HG03520 (cell line): ENCODE measurements at regions not wholly inside any gene's neighbourhood (a gene's known extent, or its start where the extent isn't known, plus 50 kb on each side); places are given as distances from the start of the nearest gene placed in this dataset.

Experiments used
- ATAC-seq: cut with Tn5 transposase; IDR thresholded peaks from one replicate; pipeline ENCODE4 v1.9.1; 2021; ENCODE audit warnings: mild to moderate bottlenecking, moderate library complexity; ENCODE audit not compliant: unreplicated experiment

DNA sequence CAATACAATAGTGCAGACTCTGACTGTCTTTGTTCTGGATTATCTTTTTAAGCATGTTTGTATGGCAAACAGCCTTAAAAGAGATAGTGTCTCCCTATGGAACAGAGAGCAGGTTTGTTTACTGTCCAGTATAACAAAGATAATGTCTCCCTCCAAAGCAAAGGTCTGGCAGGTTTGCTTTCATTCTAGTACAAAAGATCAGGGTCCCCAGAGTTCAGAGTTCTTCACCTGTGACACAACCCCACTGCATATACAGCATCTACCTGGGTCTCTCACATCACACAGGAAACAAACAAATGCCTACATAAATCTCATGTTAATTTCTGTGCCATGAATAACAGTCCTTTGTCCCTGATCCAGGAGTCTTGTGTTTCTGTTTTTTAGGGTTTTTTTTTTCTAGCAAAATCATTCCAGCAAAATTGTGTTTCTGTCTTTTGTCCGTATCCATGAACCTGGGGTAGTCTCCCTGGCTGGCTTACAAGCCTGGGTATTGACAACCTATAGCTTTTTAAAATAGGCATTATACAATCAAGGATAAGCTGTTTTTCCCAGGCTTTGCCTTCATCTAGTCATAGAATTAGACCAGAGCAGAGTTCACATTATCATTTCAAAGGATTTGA is 89.4 kb upstream of the PTBP2 start:
- ATAC-seq, result no peak

DNA sequence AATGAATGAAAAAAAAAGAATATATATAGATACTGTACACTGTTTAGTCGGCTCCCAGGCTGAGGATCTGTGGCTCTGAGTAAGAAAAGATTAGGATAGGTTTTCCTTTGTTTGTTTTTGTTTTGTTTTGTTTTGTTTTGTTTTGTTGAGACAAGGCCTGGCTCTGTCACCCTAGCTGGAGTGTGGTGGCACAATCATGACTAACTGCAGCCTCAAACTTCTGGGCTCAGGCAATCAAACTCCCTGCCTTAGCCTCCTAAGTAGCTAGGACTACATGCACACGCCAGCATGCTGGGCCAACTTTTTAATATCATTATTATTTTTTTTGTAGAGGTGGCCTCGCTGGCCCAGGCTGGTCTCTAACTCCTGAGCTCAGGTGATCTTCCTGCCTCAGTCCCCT is 87.9 kb upstream of the PTBP2 start:
- no peak for ATAC-seq

- no peak for ATAC-seq
Measured at GRCh38 chr1:96634883-96635282, 86.7 kb upstream of the PTBP2 start.

GRCh38 chr1:96641282-96641681 is 80.3 kb upstream of the PTBP2 start:
- no peak for ATAC-seq

DNA sequence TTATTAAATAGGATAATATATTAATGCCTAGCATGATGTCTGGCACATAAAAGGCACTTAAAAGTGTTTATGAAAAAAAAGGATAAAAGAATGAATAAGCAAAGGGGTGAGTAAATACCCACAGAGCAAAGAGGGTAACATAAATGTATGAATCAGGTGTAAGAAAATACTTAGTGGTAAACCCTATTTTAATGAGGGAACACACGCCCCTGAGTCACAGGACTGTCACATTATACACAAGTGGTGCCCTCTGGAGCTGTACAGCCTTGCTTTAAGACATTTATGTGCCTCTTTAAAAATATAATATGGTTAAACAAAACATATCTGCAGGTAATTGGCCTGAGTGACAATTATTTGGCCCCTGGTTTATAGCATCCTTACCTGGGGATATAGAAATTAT is 78.1 kb upstream of the PTBP2 start:
- ATAC-seq, result no peak

GRCh38 chr1:96649301-96649700 is 72.3 kb upstream of the PTBP2 start:
- ATAC-seq, result no peak

GRCh38 chr1:96651517-96651916 is 70.1 kb upstream of the PTBP2 start:
- no peak for ATAC-seq

GRCh38 chr1:96660051-96660450 is 61.5 kb upstream of the PTBP2 start:
- no peak for ATAC-seq

DNA sequence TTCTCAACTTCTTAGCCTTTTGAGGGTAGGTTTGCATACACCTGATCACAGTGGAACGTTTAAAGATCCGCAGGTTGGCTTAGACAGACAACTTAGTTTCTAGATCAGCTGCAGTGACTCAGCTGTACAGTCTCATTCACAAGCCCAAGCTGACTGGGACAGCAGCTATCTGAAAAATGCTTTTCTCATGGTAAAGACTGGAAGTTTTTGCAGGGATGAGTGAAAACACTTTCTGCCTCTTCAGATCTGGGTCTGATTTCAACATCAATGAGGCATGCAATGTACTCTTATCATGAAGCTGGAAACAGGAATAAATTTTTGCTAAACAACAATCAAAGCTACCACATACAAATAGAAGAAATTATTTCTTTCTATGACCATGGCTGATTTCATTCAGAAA is 61.1 kb upstream of the PTBP2 start:
- ATAC-seq, result no peak
